Hepatocyte (in vitro differentiated cells): ENCODE measurements at regions not wholly inside any gene's neighbourhood (a gene's known extent, or its start where the extent isn't known, plus 50 kb on each side); places are given as distances from the start of the nearest gene placed in this dataset.

Source experiments
- CTCF ChIP-seq: fragments of 200-600 bp; sonication (generic); IDR thresholded peaks from 2 replicates; pipeline ENCODE4 v1.5.1; 2016; ENCODE audit warnings: antibody characterized with exemption, mild to moderate bottlenecking; ENCODE audit not compliant: poor library complexity
- EZH2 ChIP-seq: fragments of 200-600 bp; sonication (generic); IDR thresholded peaks from 2 replicates; pipeline ENCODE4 v1.6.1; 2016; ENCODE audit warnings: antibody characterized with exemption, mild to moderate bottlenecking, borderline replicate concordance

- TF ChIP-seq CTCF (no peak), EZH2 (no peak)
Observed at GRCh38 chr6:71733970-71734899, 152.1 kb upstream of the RIMS1 start.
